HG03097 (cell line): ENCODE measurements at regions not wholly inside any gene's neighbourhood (a gene's known extent, or its start where the extent isn't known, plus 50 kb on each side); places are given as distances from the start of the nearest gene placed in this dataset.

Experiments used
- ATAC-seq: cut with Tn5 transposase; IDR thresholded peaks from one replicate; pipeline ENCODE4 v1.9.1; 2021; ENCODE audit not compliant: unreplicated experiment, low FRiP score

- no peak for ATAC-seq
Observed at GRCh38 chr1:204818998-204819397, 51.7 kb upstream of the NFASC start.

- ATAC-seq = no peak
Observed at GRCh38 chr1:204819495-204819894, 51.2 kb upstream of the NFASC start.
